GM23338 (cell line): ENCODE measurements at regions not wholly inside any gene's neighbourhood (a gene's known extent, or its start where the extent isn't known, plus 50 kb on each side); places are given as distances from the start of the nearest gene placed in this dataset.

ENCODE experiments used
- ATAC-seq: fragments of 200-7000 bp; cut with Tn5 transposase; 3 replicates; pipeline ENCODE4 v1.9.1; 2020
- DNase-seq: peaks from one replicate; pipeline ENCODE4 v3.0.0-alpha.2; 2015; ENCODE audit warnings: low spot score
- H2AFZ ChIP-seq: fragments of 200-600 bp; sonication (generic); 2 replicates; pipeline ENCODE4 v1.8.0; 2016; ENCODE audit warnings: antibody characterized with exemption, mild to moderate bottlenecking, moderate library complexity
- H3F3A ChIP-seq: fragments of 200-600 bp; sonication (generic); replicated peaks from 2 replicates; pipeline ENCODE4 v1.8.0; 2017; ENCODE audit warnings: antibody characterized with exemption, mixed run types, low read depth
- H3K27ac ChIP-seq: fragments of 200-600 bp; sonication (generic); 2 replicates; pipeline ENCODE4 v1.6.1; 2016; ENCODE audit warnings: low read depth
- H3K27me3 ChIP-seq: fragments of 200-600 bp; sonication (generic); 2 replicates; pipeline ENCODE4 v1.8.0; 2016; ENCODE audit warnings: mild to moderate bottlenecking, mixed run types, moderate library complexity; ENCODE audit not compliant: insufficient read depth
- H3K36me3 ChIP-seq: fragments of 200-600 bp; sonication (generic); 2 replicates; pipeline ENCODE4 v1.8.0; 2016; ENCODE audit warnings: mild to moderate bottlenecking; ENCODE audit not compliant: insufficient read depth
- H3K4me1 ChIP-seq: fragments of 200-600 bp; sonication (generic); 2 replicates; pipeline ENCODE4 v1.8.0; 2016; ENCODE audit warnings: mild to moderate bottlenecking, moderate library complexity; ENCODE audit not compliant: insufficient read depth
- H3K4me2 ChIP-seq: fragments of 200-600 bp; sonication (generic); 2 replicates; pipeline ENCODE4 v1.7.1; 2017; ENCODE audit warnings: mixed run types
- H3K4me3 ChIP-seq: fragments of 200-600 bp; sonication (generic); 2 replicates; pipeline ENCODE4 v1.6.1; 2016; ENCODE audit warnings: mixed run types
- H3K79me2 ChIP-seq: fragments of 200-600 bp; sonication (generic); replicated peaks from 2 replicates; pipeline ENCODE4 v1.8.0; 2017; ENCODE audit warnings: mild to moderate bottlenecking; ENCODE audit not compliant: insufficient read depth
- H3K9me2 ChIP-seq: fragments of 200-600 bp; sonication (generic); 2 replicates; pipeline ENCODE4 v1.8.0; 2017; ENCODE audit not compliant: insufficient read depth
- H4K20me1 ChIP-seq: fragments of 200-600 bp; sonication (generic); replicated peaks from 2 replicates; pipeline ENCODE4 v1.8.0; 2017; ENCODE audit warnings: mild to moderate bottlenecking; ENCODE audit not compliant: insufficient read depth
- H3K27ac Mint-ChIP-seq: 2 replicates; pipeline ENCODE4 v1.8.0; 2020; ENCODE audit warnings: inconsistent platforms, mild to moderate bottlenecking, moderate library complexity, mixed read lengths
- H3K27me3 Mint-ChIP-seq: 3 replicates; pipeline ENCODE4 v1.8.0; 2022; ENCODE audit warnings: low read depth, mild to moderate bottlenecking, moderate library complexity, mixed read lengths, inconsistent platforms; ENCODE audit not compliant: insufficient read depth, poor library complexity
- H3K36me3 Mint-ChIP-seq: 3 replicates; pipeline ENCODE4 v1.8.0; 2021; ENCODE audit warnings: low read depth, mild to moderate bottlenecking, inconsistent platforms, moderate library complexity, mixed read lengths
- H3K4me1 Mint-ChIP-seq: 3 replicates; pipeline ENCODE4 v1.8.0; 2020; ENCODE audit warnings: mild to moderate bottlenecking, inconsistent platforms, mixed read lengths
- H3K4me3 Mint-ChIP-seq: 3 replicates; pipeline ENCODE4 v1.8.0; 2021; ENCODE audit warnings: moderate library complexity, mild to moderate bottlenecking, inconsistent platforms, mixed read lengths
- H3K9me3 Mint-ChIP-seq: 3 replicates; pipeline ENCODE4 v1.8.0; 2020; ENCODE audit warnings: moderate library complexity, mild to moderate bottlenecking, inconsistent platforms, mixed read lengths
- CREB1 ChIP-seq: fragments of 250-450 bp; sonication (Bioruptor Pico); IDR thresholded peaks from 2 replicates; pipeline ENCODE4 v1.5.0; 2020; ENCODE audit warnings: low read depth, mild to moderate bottlenecking, moderate library complexity
- EZH2 ChIP-seq: fragments of 200-600 bp; sonication (generic); IDR thresholded peaks from one replicate; pipeline ENCODE4 v1.8.0; 2017; ENCODE audit warnings: antibody characterized with exemption, mild to moderate bottlenecking, low read depth; ENCODE audit not compliant: unreplicated experiment
- EZH2phosphoT487 ChIP-seq: fragments of 200-600 bp; sonication (generic); IDR thresholded peaks from one replicate; pipeline ENCODE4 v1.8.1; 2018; ENCODE audit warnings: antibody characterized with exemption; ENCODE audit not compliant: unreplicated experiment
- JUNB ChIP-seq: IDR thresholded peaks from one replicate; pipeline ENCODE4 v1.6.1; 2016; ENCODE audit warnings: antibody characterized with exemption; ENCODE audit not compliant: unreplicated experiment
- NANOG ChIP-seq: IDR thresholded peaks from 2 replicates; pipeline ENCODE4 v1.6.1; 2016; ENCODE audit warnings: antibody characterized with exemption, borderline replicate concordance
- POLR2AphosphoS5 ChIP-seq: IDR thresholded peaks from 2 replicates; pipeline ENCODE4 v1.6.1; 2016; ENCODE audit warnings: antibody characterized with exemption, low read depth
- STAT1 ChIP-seq: IDR thresholded peaks from one replicate; pipeline ENCODE4 v1.6.1; 2016; ENCODE audit warnings: antibody characterized with exemption; ENCODE audit not compliant: unreplicated experiment
- ZNF114 ChIP-seq: fragments of 250-450 bp; sonication (Bioruptor Pico); IDR thresholded peaks from 2 replicates; pipeline ENCODE4 v1.5.0; 2020; ENCODE audit warnings: mild to moderate bottlenecking, moderate library complexity
- ZNF331 ChIP-seq: fragments of 250-450 bp; sonication (Bioruptor Pico); IDR thresholded peaks from 2 replicates; pipeline ENCODE4 v1.5.0; 2020; ENCODE audit warnings: low read depth, mild to moderate bottlenecking, moderate library complexity
- TF ChIP-seq, protein P1 (sequence below): IDR thresholded peaks from 2 replicates; pipeline ENCODE4 v1.6.1; 2016; ENCODE audit warnings: antibody characterized with exemption
- TF ChIP-seq, protein P2 (sequence below): fragments of 250-450 bp; sonication (Bioruptor Pico); IDR thresholded peaks from 2 replicates; pipeline ENCODE4 v1.5.0; 2020; ENCODE audit warnings: mild to moderate bottlenecking, moderate library complexity

DNA sequence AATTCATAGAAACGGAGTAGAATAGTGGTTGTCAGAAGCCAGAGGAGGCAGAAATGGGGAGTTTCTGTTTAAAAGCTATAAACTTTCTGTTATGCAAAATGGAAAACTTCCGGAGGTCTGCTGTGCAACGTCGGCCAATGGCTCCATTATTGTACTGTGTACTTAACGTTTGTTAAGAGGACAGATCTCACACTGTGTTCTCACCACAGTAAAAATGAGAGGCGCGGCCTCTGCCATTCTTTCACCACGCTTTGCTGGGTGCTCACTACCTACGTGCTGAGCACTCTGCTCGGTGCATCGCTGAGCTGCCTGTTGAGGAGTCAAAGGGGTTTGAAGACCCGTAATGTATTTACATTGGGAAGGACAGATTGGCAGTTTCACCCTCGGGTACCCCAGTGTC, 218.8 kb upstream of the B3GAT1 start:
- no peak for ATAC-seq
- H3K4me3 Mint-ChIP-seq: no peak overlapping the region
- no peak overlapping the region for H3K4me2 ChIP-seq
- H3K36me3 ChIP-seq: no peaks in the 10 kb centered on the region
- TF ChIP-seq ZNF331 (CRISPR knock-in tag): no peak
- TF ChIP-seq JUNB: no peak
- no peak for TF ChIP-seq EZH2phosphoT487
- no peak for TF ChIP-seq STAT1
- TF ChIP-seq CREB1 (CRISPR knock-in tag): no peak
- TF ChIP-seq EZH2: no peak
- no peak for TF ChIP-seq NANOG
- TF ChIP-seq ZNF114: no peak
- TF ChIP-seq, protein P1, sequence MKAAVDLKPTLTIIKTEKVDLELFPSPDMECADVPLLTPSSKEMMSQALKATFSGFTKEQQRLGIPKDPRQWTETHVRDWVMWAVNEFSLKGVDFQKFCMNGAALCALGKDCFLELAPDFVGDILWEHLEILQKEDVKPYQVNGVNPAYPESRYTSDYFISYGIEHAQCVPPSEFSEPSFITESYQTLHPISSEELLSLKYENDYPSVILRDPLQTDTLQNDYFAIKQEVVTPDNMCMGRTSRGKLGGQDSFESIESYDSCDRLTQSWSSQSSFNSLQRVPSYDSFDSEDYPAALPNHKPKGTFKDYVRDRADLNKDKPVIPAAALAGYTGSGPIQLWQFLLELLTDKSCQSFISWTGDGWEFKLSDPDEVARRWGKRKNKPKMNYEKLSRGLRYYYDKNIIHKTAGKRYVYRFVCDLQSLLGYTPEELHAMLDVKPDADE: no peak
- no peak overlapping the region for H3K27ac Mint-ChIP-seq
- no peaks in the 10 kb centered on the region for H3F3A ChIP-seq
- no peaks in the 10 kb centered on the region for H3K9me3 Mint-ChIP-seq
- H3K9me2 ChIP-seq: no peaks in the 10 kb centered on the region
- H3K79me2 ChIP-seq: no peaks in the 10 kb centered on the region
- H3K27me3 Mint-ChIP-seq: peaks cover 10% of the 10 kb centered on the region
- peaks cover 8% of the 10 kb centered on the region for H3K4me1 Mint-ChIP-seq
- no peak overlapping the region for H3K4me3 ChIP-seq
- no peak for DNase-seq
- H2AFZ ChIP-seq: no peak overlapping the region
- H3K27ac ChIP-seq: no peak overlapping the region
- H4K20me1 ChIP-seq: no peaks in the 10 kb centered on the region
- H3K4me1 ChIP-seq: no peaks in the 10 kb centered on the region
- H3K36me3 Mint-ChIP-seq: no peaks in the 10 kb centered on the region
- no peaks in the 10 kb centered on the region for H3K27me3 ChIP-seq

DNA sequence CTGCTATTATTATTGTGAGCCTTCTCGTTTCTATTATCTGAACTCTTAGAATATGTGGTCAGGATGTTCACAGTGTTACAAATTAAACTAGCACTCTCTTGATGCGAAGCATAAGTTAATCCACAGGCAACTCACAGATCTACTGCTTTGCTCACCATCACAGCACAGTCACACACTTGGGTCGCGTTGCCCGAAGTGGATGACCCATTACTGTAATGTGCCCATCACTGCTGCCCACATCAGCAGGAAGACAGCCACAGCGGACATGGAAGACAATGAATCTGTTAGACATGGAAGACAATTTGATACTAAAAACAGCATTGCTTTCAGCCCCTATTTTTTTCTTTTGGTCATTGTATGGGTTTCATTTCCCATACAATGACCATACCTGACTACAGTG, 216.4 kb upstream of the B3GAT1 start:
- Histone ChIP-seq H3K36me3 (no peaks in the 10 kb centered on the region), H3K27ac (no peak overlapping the region), H2AFZ (no peak overlapping the region), H3K79me2 (no peaks in the 10 kb centered on the region), H3F3A (no peaks in the 10 kb centered on the region), H4K20me1 (no peaks in the 10 kb centered on the region), H3K27me3 (no peaks in the 10 kb centered on the region), H3K9me2 (peaks cover 7% of the 10 kb centered on the region; the same call in 1 of the 2 replicates), H3K4me2 (no peak overlapping the region), H3K4me1 (no peaks in the 10 kb centered on the region), H3K4me3 (no peak overlapping the region)
- peaks cover 8% of the 10 kb centered on the region for H3K4me1 Mint-ChIP-seq
- DNase-seq (no peak), ATAC-seq (no peak)
- H3K36me3 Mint-ChIP-seq: no peaks in the 10 kb centered on the region
- H3K27ac Mint-ChIP-seq: no peak overlapping the region
- peaks cover 4% of the 10 kb centered on the region for H3K27me3 Mint-ChIP-seq
- no peak overlapping the region for H3K4me3 Mint-ChIP-seq
- no peaks in the 10 kb centered on the region for H3K9me3 Mint-ChIP-seq
- TF ChIP-seq POLR2AphosphoS5: no peak
- TF ChIP-seq JUNB: no peak
- TF ChIP-seq NANOG: no peak
- TF ChIP-seq, protein P2, sequence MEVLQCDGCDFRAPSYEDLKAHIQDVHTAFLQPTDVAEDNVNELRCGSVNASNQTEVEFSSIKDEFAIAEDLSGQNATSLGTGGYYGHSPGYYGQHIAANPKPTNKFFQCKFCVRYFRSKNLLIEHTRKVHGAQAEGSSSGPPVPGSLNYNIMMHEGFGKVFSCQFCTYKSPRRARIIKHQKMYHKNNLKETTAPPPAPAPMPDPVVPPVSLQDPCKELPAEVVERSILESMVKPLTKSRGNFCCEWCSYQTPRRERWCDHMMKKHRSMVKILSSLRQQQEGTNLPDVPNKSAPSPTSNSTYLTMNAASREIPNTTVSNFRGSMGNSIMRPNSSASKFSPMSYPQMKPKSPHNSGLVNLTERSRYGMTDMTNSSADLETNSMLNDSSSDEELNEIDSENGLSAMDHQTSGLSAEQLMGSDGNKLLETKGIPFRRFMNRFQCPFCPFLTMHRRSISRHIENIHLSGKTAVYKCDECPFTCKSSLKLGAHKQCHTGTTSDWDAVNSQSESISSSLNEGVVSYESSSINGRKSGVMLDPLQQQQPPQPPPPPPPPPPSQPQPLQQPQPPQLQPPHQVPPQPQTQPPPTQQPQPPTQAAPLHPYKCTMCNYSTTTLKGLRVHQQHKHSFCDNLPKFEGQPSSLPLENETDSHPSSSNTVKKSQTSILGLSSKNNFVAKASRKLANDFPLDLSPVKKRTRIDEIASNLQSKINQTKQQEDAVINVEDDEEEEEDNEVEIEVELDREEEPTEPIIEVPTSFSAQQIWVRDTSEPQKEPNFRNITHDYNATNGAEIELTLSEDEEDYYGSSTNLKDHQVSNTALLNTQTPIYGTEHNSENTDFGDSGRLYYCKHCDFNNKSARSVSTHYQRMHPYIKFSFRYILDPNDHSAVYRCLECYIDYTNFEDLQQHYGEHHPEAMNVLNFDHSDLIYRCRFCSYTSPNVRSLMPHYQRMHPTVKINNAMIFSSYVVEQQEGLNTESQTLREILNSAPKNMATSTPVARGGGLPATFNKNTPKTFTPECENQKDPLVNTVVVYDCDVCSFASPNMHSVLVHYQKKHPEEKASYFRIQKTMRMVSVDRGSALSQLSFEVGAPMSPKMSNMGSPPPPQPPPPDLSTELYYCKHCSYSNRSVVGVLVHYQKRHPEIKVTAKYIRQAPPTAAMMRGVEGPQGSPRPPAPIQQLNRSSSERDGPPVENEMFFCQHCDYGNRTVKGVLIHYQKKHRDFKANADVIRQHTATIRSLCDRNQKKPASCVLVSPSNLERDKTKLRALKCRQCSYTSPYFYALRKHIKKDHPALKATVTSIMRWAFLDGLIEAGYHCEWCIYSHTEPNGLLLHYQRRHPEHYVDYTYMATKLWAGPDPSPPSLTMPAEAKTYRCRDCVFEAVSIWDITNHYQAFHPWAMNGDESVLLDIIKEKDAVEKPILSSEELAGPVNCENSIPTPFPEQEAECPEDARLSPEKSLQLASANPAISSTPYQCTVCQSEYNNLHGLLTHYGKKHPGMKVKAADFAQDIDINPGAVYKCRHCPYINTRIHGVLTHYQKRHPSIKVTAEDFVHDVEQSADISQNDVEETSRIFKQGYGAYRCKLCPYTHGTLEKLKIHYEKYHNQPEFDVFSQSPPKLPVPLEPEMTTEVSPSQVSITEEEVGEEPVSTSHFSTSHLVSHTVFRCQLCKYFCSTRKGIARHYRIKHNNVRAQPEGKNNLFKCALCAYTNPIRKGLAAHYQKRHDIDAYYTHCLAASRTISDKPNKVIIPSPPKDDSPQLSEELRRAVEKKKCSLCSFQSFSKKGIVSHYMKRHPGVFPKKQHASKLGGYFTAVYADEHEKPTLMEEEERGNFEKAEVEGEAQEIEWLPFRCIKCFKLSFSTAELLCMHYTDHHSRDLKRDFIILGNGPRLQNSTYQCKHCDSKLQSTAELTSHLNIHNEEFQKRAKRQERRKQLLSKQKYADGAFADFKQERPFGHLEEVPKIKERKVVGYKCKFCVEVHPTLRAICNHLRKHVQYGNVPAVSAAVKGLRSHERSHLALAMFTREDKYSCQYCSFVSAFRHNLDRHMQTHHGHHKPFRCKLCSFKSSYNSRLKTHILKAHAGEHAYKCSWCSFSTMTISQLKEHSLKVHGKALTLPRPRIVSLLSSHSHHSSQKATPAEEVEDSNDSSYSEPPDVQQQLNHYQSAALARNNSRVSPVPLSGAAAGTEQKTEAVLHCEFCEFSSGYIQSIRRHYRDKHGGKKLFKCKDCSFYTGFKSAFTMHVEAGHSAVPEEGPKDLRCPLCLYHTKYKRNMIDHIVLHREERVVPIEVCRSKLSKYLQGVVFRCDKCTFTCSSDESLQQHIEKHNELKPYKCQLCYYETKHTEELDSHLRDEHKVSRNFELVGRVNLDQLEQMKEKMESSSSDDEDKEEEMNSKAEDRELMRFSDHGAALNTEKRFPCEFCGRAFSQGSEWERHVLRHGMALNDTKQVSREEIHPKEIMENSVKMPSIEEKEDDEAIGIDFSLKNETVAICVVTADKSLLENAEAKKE (CRISPR knock-in tag): no peak
- TF ChIP-seq, protein P1: no peak
- no peak for TF ChIP-seq ZNF114
- no peak for TF ChIP-seq EZH2
